HG03139 (cell line): ENCODE measurements at regions not wholly inside any gene's neighbourhood (a gene's known extent, or its start where the extent isn't known, plus 50 kb on each side); places are given as distances from the start of the nearest gene placed in this dataset.

Experiments used
- ATAC-seq: cut with Tn5 transposase; IDR thresholded peaks from one replicate; pipeline ENCODE4 v1.9.1; 2021; ENCODE audit not compliant: unreplicated experiment

DNA sequence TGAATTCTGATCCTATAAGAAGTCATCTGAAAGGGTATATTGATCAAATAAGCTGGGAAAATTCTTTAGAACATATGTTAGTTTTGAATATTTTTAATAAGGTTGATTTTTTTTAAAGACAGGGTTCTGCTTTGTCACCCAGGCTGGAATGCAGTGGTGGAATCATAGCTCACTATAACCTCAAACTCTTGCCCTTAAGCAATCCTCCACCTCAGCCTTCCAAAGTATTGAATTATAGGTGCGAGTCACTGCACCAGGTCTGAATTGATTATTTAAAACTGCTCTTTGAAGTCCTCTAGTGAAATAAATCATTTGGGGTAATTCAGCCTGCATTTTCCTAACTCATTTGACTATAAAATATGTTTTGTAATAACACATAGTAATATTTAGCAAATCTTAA, 812.3 kb downstream of the PDHA2 start:
- no peak for ATAC-seq

DNA sequence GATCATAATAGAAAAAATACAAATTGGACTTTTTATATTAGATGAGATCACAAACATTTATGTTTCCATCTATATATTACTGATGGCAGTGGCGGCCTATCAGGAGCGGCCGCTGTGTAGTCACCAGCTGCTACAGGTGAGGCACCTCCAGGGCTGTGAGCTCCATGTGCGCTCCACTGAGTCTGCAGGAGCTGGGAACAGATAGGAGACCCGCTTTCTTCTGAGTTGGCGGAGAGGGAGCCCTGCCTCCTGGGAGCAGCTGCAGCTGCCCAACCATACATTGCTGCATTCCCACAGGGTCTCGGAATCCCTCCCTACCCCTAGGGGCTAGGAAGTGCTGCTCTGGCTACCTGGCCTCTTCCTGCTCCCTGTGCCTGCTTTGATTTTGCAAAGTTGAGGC, 812.9 kb downstream of the PDHA2 start:
- ATAC-seq: no peak

DNA sequence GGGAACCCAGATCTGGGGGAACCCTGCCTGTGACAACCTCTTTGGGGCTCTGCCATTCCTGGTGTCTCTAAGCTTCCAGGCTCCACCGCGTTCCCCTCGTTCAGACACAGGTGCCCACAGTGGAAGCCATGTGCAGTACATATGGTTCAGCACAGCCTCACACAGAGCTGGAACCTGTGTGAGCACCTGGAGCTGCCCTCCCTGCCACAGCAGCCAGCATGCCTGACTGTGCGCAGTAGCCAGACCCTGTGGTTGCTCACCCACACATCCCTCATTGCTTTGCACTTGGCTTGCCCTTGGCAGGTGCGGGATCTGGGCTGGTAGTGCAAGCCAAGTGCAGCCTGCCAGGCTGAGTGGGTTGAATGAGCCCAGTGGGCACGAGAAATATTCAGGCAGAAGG, 814.2 kb downstream of the PDHA2 start:
- ATAC-seq: no peak

DNA sequence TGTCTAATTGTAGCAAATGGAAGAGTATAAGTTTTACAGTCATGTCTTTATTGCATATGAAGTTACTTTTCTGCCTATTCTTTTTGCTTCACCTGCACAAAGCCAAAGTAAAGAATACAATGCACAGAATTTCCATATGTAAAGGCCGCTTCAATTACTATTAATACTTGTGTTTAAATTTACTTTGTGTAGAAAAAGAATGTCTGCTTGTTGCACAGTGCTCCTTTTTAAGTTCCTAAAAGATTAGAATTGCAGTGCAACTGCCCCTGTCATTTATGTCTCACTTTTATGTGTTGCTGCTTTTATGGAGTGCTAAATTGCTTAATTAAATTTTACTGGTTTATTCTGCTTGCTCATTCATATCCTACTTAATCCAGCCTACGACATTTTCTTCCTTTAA, 830.5 kb downstream of the PDHA2 start:
- no peak for ATAC-seq

- ATAC-seq: no peak
These were observed 835.5 kb downstream of the PDHA2 start for GRCh38 chr4:96675416-96675815.

DNA sequence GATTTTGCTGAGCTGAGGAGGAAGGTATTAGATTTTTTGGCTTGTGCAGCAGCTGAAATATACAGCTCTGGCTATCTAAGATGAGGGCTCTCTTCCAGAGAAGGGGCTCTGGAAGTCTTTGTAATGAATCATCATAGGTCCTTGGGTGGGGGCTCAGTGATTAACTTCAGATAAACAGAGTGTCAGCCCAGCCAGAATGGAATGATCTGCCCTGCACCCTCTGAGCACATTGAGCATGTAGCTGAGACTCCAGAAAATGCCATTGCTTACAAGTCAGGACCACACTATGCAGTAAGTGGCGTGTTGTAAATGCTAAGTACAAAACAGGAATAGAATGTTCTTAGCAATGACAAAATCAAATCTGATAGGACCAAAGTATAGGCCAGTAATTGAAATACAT, 836.0 kb downstream of the PDHA2 start:
- no peak for ATAC-seq

GRCh38 chr4:96676754-96677435, 837.0 kb downstream of the PDHA2 start:
- ATAC-seq: no peak

DNA sequence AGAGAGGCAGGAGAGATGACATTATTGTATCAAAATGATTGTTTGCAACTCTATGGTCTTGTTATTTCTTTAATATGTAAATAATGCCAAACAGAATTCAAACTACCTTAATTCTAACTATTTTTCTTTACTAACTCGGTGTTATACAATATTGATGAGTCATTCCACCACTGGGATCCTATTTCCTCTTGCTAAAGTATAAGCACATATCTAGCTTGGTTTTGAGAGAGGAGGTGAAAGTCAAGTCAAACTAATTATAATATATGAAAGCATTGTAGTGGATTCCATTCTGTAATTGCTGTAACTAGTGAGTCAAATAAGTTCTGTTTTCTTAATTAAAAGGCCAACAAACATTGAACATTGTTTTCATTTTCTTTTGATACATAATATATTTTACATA, 837.6 kb downstream of the PDHA2 start:
- no peak for ATAC-seq

GRCh38 chr4:96681218-96681617, 841.3 kb downstream of the PDHA2 start:
- ATAC-seq: no peak

DNA sequence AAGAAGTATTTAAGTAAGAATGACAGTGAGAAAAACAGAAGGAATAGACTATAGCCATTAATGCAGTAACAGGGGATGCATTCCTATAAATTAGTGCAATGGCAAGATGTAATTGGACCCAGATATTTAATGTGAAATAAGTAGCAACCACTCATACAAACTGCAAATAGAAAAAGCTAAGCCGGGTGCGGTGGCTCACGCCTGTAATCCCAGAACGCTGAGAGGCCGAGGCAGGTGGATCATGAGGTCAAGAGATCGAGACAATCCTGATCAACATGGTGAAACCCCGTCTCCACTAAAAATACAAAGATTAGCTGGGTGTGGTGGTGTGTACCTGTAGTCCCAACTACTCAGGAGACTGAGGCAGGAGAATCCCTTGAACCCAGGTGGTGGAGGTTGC, 845.8 kb downstream of the PDHA2 start:
- ATAC-seq: no peak

GRCh38 chr4:96691521-96691920, 851.6 kb downstream of the PDHA2 start:
- ATAC-seq: no peak

- ATAC-seq: no peak
These were observed 858.9 kb downstream of the PDHA2 start for GRCh38 chr4:96698831-96699230.

GRCh38 chr4:96703265-96703664, 863.4 kb downstream of the PDHA2 start:
- ATAC-seq: no peak

- ATAC-seq: no peak
These were observed 868.9 kb downstream of the PDHA2 start for GRCh38 chr4:96708766-96709165.

GRCh38 chr4:96713271-96713850, 873.5 kb downstream of the PDHA2 start:
- ATAC-seq: no peak

- no peak for ATAC-seq
These were observed 889.7 kb downstream of the PDHA2 start for GRCh38 chr4:96729641-96730040.

DNA sequence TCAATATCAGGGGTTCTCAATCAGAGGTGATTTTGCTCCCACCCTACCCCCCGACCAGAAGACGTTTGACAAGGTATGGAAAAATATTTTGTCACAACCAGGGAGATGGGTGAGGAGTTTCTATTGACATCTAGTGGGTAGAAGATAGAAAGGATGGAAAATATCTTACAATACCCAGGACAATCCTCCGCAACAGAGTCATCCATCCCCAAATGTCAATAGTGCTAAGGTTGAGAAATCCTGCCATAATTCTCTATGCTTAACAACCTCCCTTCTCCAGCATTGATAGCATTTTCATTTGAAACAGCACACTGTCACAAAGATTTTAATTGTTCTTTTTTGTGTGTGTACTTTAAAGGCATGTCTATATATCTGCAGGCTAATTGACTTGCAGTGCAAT, 890.5 kb downstream of the PDHA2 start:
- no peak for ATAC-seq

DNA sequence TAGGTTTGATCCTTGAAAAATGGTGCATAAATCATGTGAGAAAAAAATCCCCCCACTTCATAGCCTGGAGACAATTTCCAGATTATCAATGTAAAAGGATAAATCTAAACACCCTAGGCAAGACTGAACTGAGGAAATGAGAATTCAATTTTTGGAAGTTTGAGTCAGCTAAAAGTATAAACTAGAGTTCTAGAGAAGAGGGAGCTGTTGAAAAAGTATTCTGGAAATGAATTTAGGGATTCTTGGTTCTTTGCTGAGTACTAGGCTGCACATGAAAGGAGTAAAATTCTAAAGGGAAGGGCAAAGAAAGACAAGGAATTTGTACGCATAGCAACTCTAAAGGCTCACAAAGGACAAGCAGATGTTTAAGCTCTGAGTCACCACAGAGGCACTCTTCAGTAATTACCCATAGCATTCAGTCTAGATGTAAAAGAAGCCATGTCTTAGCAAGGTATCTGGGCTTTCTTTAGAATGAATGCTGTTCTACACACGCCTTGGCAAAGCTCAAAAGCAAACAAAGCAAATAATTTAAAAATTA, 896.5 kb downstream of the PDHA2 start:
- no peak for ATAC-seq

DNA sequence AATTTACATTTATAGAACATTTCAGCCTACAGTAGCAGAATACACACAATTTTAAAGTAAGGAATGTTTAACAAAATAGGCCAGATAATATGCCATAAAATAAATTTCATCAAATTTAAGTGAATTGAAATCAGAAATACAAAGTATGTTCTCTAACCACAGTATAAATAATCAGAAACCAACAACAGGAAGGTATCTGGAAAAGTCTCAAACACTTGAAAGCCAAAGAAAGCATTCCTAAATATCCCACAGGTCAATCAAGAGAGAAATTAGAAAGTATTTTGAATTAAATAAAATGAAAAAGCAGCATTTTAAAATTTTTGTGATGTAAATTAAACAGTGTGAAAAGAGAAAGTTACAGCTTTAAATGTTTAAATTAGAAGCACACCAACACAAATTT, 899.2 kb downstream of the PDHA2 start:
- ATAC-seq: no peak

DNA sequence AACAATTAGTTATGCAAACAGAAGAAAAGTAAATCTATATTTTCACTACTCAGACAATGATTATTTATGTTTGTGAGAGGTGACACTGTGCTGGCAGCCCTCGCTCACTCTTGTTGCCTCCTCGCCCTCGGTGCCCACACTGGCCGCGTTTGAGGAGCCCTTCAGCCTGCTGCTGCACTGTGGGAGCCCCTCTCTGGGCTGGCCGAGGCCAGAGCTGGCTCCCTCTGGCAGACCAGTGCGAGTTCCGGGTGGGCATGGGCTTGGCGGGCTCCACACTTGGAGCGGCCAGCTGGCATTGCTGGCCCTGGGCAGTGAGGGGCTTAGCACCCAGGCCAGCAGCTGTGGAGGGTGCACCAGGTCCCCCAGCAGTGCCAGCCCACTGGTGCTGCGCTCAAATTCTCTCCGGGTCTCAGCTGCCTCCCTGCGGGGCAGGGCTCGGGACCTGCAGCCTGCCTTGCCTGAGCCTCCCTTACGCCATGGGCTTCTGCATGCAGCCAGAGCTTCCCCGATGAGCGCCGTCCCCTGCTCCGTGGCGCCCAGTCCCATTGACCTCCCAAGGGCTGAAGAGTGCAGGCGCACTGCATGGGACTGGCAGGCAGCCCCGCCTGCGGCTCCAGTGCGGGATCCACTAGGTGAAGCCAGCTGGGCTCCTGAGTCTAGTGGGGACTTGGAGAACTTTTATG, 902.6 kb downstream of the PDHA2 start:
- no peak for ATAC-seq

DNA sequence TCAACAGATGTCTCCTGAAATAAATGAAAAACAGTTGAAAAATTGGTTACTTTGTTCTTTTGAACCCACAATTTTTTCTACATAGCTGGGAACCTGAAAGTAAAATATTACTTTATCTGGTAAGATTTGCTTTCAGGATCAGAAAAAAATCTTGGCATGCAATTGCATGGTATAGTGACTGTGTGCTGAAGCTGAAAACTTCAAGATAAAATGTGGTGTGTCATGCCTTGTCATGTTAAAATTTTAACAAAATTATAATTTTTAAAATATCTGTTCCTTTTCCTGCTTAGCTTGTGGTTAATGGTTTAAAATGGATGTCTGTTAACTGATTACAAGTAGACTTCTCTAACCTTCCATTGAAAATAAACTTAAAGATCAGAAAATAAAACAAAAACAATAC, 904.8 kb downstream of the PDHA2 start:
- ATAC-seq: no peak

GRCh38 chr4:96753216-96753615, 913.3 kb downstream of the PDHA2 start:
- ATAC-seq: no peak
